ENCODE measurements at regions not wholly inside any gene's neighbourhood (a gene's known extent, or its start where the extent isn't known, plus 50 kb on each side); places are given as distances from the start of the nearest gene placed in this dataset.

DNA sequence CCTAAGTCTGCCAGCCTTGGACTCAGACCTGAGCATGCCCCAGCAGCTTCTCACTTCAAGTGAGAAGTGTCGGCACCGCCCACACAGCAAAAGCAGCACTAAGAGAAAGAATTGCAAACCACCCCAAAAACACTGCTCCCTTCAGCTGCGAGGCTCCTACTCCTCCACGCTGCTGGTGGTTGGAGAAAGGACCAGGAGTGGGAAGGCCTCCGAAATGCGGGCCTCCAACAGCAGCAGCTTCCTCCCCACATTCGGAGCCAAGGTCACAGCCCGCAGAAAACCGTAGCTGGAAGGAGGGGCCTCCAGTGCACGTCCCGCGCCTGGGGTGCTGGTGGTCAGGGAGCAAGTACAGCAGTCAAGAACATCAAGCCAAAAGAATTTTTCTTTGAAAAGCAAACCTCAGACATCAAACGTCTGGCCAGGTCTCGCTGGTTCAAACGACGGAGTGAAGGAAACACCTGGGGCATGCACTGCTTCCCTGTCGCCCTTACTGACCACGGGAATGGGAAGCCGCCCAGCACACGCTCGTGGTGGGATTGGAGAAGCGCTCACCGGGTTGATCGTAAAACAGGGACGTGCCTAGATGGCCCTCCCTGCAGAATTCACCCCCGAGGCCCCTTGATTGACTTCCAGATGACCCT lies 185.6 kb upstream of the CST7 start:
- H3K9me2 ChIP-seq (replicated peaks; ENCODE audit: low read depth, low read length), result no peaks in the 10 kb centered on the region
- no peaks in the 10 kb centered on the region for H3K4me1 ChIP-seq (ENCODE audit: insufficient read depth, low read length, poor library complexity, severe bottlenecking)
- H4K20me1 ChIP-seq (ENCODE audit: insufficient read depth, low read length, poor library complexity, severe bottlenecking), result no peaks in the 10 kb centered on the region
- H3K9ac ChIP-seq (ENCODE audit: low read depth, low read length, poor library complexity, severe bottlenecking), result no peak overlapping the region
- H3K4me2 ChIP-seq (ENCODE audit: low read depth, low read length, poor library complexity, severe bottlenecking), result no peak overlapping the region
- no peaks in the 10 kb centered on the region for H3K27me3 ChIP-seq (ENCODE audit: insufficient read depth, low read length, poor library complexity, severe bottlenecking)
- no peak overlapping the region for H2AFZ ChIP-seq (ENCODE audit: low read length)
- H3K36me3 ChIP-seq (ENCODE audit: insufficient read depth, low read length), result no peaks in the 10 kb centered on the region
- H3K79me2 ChIP-seq (ENCODE audit: insufficient read depth, low read length), result no peaks in the 10 kb centered on the region
- 0 out of 2 replicates have a peak, but pooled peaks cover 4% of the 10 kb centered on the region for H3K9me3 ChIP-seq (ENCODE audit: insufficient read depth, low read depth, low read length)
- no peak for TF ChIP-seq EZH2phosphoT487 (IDR thresholded peaks at IDR 0.05; ENCODE audit: borderline replicate concordance)
- TF ChIP-seq, protein P1, sequence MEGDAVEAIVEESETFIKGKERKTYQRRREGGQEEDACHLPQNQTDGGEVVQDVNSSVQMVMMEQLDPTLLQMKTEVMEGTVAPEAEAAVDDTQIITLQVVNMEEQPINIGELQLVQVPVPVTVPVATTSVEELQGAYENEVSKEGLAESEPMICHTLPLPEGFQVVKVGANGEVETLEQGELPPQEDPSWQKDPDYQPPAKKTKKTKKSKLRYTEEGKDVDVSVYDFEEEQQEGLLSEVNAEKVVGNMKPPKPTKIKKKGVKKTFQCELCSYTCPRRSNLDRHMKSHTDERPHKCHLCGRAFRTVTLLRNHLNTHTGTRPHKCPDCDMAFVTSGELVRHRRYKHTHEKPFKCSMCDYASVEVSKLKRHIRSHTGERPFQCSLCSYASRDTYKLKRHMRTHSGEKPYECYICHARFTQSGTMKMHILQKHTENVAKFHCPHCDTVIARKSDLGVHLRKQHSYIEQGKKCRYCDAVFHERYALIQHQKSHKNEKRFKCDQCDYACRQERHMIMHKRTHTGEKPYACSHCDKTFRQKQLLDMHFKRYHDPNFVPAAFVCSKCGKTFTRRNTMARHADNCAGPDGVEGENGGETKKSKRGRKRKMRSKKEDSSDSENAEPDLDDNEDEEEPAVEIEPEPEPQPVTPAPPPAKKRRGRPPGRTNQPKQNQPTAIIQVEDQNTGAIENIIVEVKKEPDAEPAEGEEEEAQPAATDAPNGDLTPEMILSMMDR (conservative IDR thresholded peaks at IDR 0.05; ENCODE audit: low read length), result no peak
- no peaks in the 10 kb centered on the region for H3F3A ChIP-seq (ENCODE audit: low read depth)
- no peak overlapping the region for H3K4me3 ChIP-seq (ENCODE audit: low read length, poor library complexity, severe bottlenecking)

GRCh38 chr20:24764027-24764793 lies 184.9 kb upstream of the CST7 start:
- Histone ChIP-seq H3K36me3 (ENCODE audit: insufficient read depth, low read length) (no peaks in the 10 kb centered on the region), H2AFZ (ENCODE audit: low read length) (no peak overlapping the region), H3F3A (ENCODE audit: low read depth) (no peaks in the 10 kb centered on the region), H3K4me2 (ENCODE audit: low read depth, low read length, poor library complexity, severe bottlenecking) (no peak overlapping the region), H3K27me3 (ENCODE audit: insufficient read depth, low read length, poor library complexity, severe bottlenecking) (no peaks in the 10 kb centered on the region), H3K9ac (ENCODE audit: low read depth, low read length, poor library complexity, severe bottlenecking) (no peak overlapping the region), H3K4me3 (ENCODE audit: low read length, poor library complexity, severe bottlenecking) (no peak overlapping the region), H4K20me1 (ENCODE audit: insufficient read depth, low read length, poor library complexity, severe bottlenecking) (no peaks in the 10 kb centered on the region), H3K4me1 (ENCODE audit: insufficient read depth, low read length, poor library complexity, severe bottlenecking) (no peaks in the 10 kb centered on the region), H3K79me2 (ENCODE audit: insufficient read depth, low read length) (no peaks in the 10 kb centered on the region), H3K9me2 (replicated peaks; ENCODE audit: low read depth, low read length) (no peaks in the 10 kb centered on the region), H3K9me3 (ENCODE audit: insufficient read depth, low read depth, low read length) (0 out of 2 replicates have a peak, but pooled peaks cover 4% of the 10 kb centered on the region)
- TF ChIP-seq EZH2phosphoT487 (IDR thresholded peaks at IDR 0.05; ENCODE audit: borderline replicate concordance), result no peak
- TF ChIP-seq, protein P1 (conservative IDR thresholded peaks at IDR 0.05; ENCODE audit: low read length), result no peak

DNA sequence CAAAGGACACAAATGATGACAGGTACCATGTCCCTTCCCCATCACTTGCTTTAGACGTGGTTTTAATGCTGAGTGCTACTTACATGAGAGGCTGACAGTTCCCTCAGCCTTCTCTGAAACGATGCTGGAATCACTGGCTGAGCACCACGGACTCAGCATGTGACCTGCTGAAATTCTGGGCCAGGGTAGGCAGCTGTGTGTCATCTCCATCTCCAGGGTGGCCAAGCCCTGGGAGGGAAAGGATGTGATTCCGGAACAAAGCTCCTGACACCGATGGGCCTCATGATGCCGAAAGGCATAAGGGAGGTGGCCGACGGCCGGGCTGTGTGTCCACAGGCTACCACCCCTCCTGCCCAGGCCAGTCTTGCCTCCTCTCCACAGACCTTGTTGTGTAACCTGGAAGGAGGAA lies 184.3 kb upstream of the CST7 start:
- no peaks in the 10 kb centered on the region for H3K4me1 ChIP-seq (ENCODE audit: insufficient read depth, low read length, poor library complexity, severe bottlenecking)
- no peaks in the 10 kb centered on the region for H3K9me2 ChIP-seq (replicated peaks; ENCODE audit: low read depth, low read length)
- H3K4me3 ChIP-seq (ENCODE audit: low read length, poor library complexity, severe bottlenecking), result no peak overlapping the region
- H2AFZ ChIP-seq (ENCODE audit: low read length), result no peak overlapping the region
- peaks cover 4% of the 10 kb centered on the region; the same call in 1 of the 2 replicates for H3K9me3 ChIP-seq (ENCODE audit: insufficient read depth, low read depth, low read length)
- H3K4me2 ChIP-seq (ENCODE audit: low read depth, low read length, poor library complexity, severe bottlenecking), result no peak overlapping the region
- no peaks in the 10 kb centered on the region for H4K20me1 ChIP-seq (ENCODE audit: insufficient read depth, low read length, poor library complexity, severe bottlenecking)
- H3K79me2 ChIP-seq (ENCODE audit: insufficient read depth, low read length), result no peaks in the 10 kb centered on the region
- H3F3A ChIP-seq (ENCODE audit: low read depth), result no peaks in the 10 kb centered on the region
- H3K36me3 ChIP-seq (ENCODE audit: insufficient read depth, low read length), result no peaks in the 10 kb centered on the region
- no peak for TF ChIP-seq EZH2phosphoT487 (IDR thresholded peaks at IDR 0.05; ENCODE audit: borderline replicate concordance)
- TF ChIP-seq, protein P1 (conservative IDR thresholded peaks at IDR 0.05; ENCODE audit: low read length), result no peak
- no peak overlapping the region for H3K9ac ChIP-seq (ENCODE audit: low read depth, low read length, poor library complexity, severe bottlenecking)
- H3K27me3 ChIP-seq (ENCODE audit: insufficient read depth, low read length, poor library complexity, severe bottlenecking), result no peaks in the 10 kb centered on the region

All from Loucy (cell line).